ENCODE measurements at regions not wholly inside any gene's neighbourhood (a gene's known extent, or its start where the extent isn't known, plus 50 kb on each side); places are given as distances from the start of the nearest gene placed in this dataset.

- no peak for TF ChIP-seq CTCF (conservative IDR thresholded peaks at IDR 0.05; ENCODE audit: low read length)
- no peak overlapping the region for H3K4me3 ChIP-seq (ENCODE audit: low read length)
- no peak for DNase-seq (ENCODE audit: low read depth)
These were observed 163.5 kb downstream of the C9orf50 start for GRCh38 chr9:129457325-129457779.

DNA sequence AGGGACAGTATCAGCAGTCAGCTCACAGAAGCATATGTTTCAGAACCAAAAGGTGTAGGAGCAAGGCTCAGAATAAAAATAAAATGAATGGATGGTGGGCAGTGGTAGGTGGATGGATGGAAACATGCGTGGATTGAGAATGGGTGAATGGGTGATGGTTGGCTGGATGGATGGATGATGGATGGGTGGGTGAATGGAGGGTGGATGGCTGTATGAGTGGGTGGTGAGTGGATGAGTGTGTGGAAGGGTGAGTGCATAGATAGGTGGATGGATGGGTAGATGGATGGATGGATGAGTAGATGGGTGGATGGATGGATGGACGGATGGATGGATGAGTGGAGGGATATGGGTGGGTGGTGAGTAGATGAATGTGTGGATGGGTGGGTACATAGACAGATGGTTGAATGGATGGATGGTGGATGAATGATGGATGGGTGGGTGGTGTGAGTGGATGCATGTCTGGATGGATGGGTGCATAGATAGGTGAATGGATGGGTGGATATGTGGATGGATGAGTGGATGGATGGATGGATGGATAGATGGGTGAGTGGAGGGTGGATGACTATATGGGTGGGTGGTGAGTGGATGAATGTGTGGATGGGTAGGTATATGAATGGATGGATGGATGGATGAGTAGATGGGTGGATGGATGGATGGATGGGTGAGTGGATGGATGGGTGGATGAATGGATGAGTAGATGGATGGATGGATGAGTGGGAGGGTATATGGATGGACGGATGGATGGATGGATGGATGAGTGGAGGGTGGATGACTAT is 164.2 kb downstream of the C9orf50 start:
- H3K4me3 ChIP-seq (ENCODE audit: low read length) = no peak overlapping the region
- DNase-seq (ENCODE audit: low read depth) = no peak
- TF ChIP-seq CTCF (conservative IDR thresholded peaks at IDR 0.05; ENCODE audit: low read length) = no peak

DNA sequence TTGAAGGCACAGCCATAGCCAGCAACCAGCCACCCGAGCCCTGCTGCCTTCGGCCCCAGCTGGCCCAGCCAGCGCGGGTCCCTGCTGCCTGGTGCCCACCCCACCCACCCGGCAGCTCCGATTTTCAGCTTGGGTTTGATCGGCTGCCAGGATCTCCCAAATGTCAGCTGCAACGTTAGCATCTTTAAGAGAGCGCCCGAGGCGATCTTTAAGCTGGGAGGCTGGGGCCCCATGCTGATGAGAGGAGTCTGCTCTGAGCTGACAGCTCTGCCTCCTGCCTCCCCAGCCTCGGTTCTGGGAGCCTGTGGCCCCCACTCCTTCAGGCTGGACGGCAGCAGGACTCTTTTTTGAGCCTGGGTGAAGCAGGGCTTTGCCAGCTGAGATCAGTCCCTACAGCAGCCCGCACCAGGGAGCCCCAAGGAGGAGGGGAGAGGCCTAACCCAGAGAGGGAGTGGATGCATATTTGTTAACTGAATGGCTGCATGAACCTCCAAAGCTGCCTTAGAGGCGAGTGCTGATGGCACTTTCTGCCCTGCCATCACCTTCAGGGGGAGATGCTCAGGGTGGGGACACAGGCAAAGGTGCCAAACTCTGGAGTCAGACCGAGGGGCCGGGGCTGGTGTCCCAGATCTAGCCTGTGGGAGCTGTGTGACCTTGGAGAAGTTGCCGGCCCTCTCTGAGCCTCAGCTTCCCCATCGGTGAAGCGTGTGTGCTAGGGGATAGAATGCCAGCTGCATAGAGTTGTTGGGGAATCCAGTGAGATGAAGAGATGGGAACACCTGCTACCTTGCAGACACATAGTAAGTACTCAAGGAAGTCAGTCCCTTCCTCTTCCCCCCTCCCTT is 165.5 kb downstream of the C9orf50 start:
- no peak for TF ChIP-seq CTCF (conservative IDR thresholded peaks at IDR 0.05; ENCODE audit: low read length)
- no peak overlapping the region for H3K4me3 ChIP-seq (ENCODE audit: low read length)
- no peak for DNase-seq (ENCODE audit: low read depth)

DNA sequence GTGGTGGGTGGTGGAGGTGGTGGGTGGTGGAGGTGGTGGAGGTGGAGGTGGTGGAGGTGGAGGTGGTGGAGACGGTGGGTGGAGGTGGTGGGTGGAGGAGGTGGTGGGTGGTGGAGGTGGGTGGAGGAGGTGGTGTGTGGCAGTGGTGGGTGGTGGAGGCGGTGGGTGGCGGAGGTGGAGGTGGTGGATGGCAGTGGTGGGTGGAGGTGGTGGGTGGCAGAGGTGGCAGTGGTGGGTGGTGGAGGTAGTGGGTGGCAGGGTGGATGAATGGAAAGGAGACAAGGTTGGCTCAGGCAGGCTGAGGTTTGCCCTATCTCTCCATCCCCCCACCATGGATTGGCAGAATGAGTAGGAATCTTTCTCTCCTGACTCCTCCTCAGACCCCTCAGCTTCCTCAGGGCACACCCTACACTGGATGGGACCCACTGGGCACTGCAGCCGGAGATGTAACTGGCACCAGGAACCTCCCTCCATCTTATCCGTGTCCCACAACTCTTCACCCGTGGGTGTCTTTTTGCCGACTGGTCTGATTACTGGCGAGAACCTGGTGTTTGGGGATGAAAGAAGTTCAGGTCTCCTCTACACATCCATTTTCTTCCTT is 166.3 kb downstream of the C9orf50 start:
- no peak for DNase-seq (ENCODE audit: low read depth)
- no peak for TF ChIP-seq CTCF (conservative IDR thresholded peaks at IDR 0.05; ENCODE audit: low read length)
- H3K4me3 ChIP-seq (ENCODE audit: low read length) = no peak overlapping the region

- no peak for TF ChIP-seq CTCF (conservative IDR thresholded peaks at IDR 0.05; ENCODE audit: low read length)
- no peak for DNase-seq (ENCODE audit: low read depth)
- no peak overlapping the region for H3K4me3 ChIP-seq (ENCODE audit: low read length)
These were observed 167.2 kb downstream of the C9orf50 start for GRCh38 chr9:129453734-129454133.

DNA sequence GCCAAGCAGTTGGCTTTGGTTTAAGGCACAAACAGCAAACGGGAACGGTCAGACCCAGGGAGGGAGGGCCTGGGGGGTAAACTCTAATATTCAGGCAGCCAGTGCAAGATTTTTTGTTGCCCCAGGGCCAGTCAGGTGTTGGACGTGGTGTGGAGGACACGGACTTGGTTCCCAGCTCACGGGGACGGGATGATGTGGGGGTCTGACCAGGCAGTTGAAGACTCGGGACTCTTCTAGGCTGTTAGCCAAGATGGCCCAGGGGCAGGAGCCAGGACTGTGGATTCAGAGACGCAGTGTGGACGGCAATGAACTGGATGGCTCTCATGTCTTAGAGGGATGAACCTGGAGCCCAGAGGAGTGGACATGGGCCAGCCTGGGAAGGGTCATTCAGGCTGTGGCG is 169.2 kb downstream of the C9orf50 start:
- no peak overlapping the region for H3K4me3 ChIP-seq (ENCODE audit: low read length)
- no peak for TF ChIP-seq CTCF (conservative IDR thresholded peaks at IDR 0.05; ENCODE audit: low read length)
- DNase-seq (ENCODE audit: low read depth) = no peak
